ENCODE measurements at regions not wholly inside any gene's neighbourhood (a gene's known extent, or its start where the extent isn't known, plus 50 kb on each side); places are given as distances from the start of the nearest gene placed in this dataset.

DNA sequence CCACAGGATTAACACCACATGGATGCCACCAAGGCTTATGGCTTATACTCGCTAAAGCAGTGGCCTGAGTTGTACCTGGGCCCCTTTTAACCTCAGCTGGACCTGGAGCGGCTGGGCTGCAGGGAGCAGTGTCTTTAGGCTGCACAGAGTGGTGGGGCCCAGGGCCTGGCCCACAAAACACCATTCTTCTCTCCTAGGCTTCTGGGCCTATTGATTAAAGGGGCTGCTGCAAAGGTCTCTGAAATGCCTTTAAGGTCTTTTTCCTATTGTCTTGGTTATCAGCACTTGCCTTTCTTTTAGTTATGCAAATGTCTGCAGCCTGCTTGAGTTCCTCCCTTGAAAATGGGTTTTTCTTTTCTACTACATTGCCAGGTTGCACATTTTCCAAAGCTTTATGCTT, 973.9 kb upstream of the PRR20A start:
- Histone ChIP-seq H4K20me1 (replicated peaks in 1 of 2; ENCODE audit: control insufficient read depth in 1 of 2, insufficient read depth in 2 of 2, low read length in 2 of 2) (no peaks in the 10 kb centered on the region), H3K4ac (replicated peaks; ENCODE audit: insufficient read length, low read depth, low read length) (no peak overlapping the region), H3K79me1 (ENCODE audit: low read depth, low read length) (no peaks in the 10 kb centered on the region), H3K18ac (ENCODE audit: extremely low read depth, low read length) (peak overlapping the region; percentile 86), H2BK120ac (replicated peaks; ENCODE audit: low read depth, low read length) (peak overlapping the region; percentile 58), H3K4me3 (ENCODE audit: extremely low read depth in 1 of 4, insufficient read depth in 2 of 4, low read depth in 3 of 4, low read length in 4 of 4) (0 out of 8 replicates have a peak overlapping the region, but pooled peaks of 1 of the 4 experiments have one; percentile 8), H4K8ac (ENCODE audit: extremely low read depth, insufficient read depth, low read length) (no peak overlapping the region; the same call in 1 of the 2 replicates), H3K27ac (ENCODE audit: low read depth, low read length) (no peak overlapping the region), H4K91ac (replicated peaks; ENCODE audit: insufficient read length, low read length) (peak overlapping the region; percentile 89), H4K5ac (ENCODE audit: insufficient read length, low read depth, low read length) (no peak overlapping the region), H2AFZ (ENCODE audit: low read length) (no peak overlapping the region), H2BK5ac (ENCODE audit: low read depth, low read length) (peak overlapping the region; percentile 93; the same call in 1 of the 2 replicates), H3K9me3 (ENCODE audit: insufficient read depth in 2 of 2, low read depth in 1 of 2, low read length in 1 of 2) (no peaks in the 10 kb centered on the region; a peak in 1 of 4 replicates), H3K23me2 (ENCODE audit: low read depth, low read length) (no peaks in the 10 kb centered on the region), H2BK15ac (ENCODE audit: low read length) (no peak overlapping the region), H3K4me2 (ENCODE audit: insufficient read depth in 1 of 2, low read depth in 2 of 2, low read length in 2 of 2) (peak overlapping the region in 1 of 2 experiments; percentile 22; a peak in 2 of 4 replicates), H3K79me2 (ENCODE audit: control insufficient read depth in 1 of 2, insufficient read depth in 2 of 2, low read length in 2 of 2) (no peaks in the 10 kb centered on the region), H2BK20ac (ENCODE audit: low read length) (peak overlapping the region; percentile 89; the same call in 1 of the 2 replicates), H3K4me1 (replicated peaks in 1 of 4; ENCODE audit: control insufficient read depth in 3 of 4, insufficient read depth in 4 of 4, low read length in 3 of 4) (peaks cover 0 to 8% (median 3%) of the 10 kb centered on the region in 4 experiments; a peak in 3 of 7 replicates), H3K23ac (ENCODE audit: insufficient read length) (no peak overlapping the region), H2BK12ac (ENCODE audit: low read depth, low read length) (peak overlapping the region; percentile 71; the same call in 1 of the 2 replicates), H2AK5ac (ENCODE audit: low read depth, low read length) (peak overlapping the region; percentile 76; the same call in 1 of the 2 replicates), H3K27me3 (replicated peaks in 1 of 4; ENCODE audit: control insufficient read depth in 3 of 4, extremely low read depth in 1 of 4, insufficient read depth in 3 of 4, low read length in 3 of 4) (no peaks in the 10 kb centered on the region), H3K9ac (replicated peaks in 1 of 4; ENCODE audit: extremely low read depth in 1 of 4, low read depth in 3 of 4, low read length in 3 of 4) (no peak overlapping the region), H3K36me3 (ENCODE audit: control insufficient read depth in 2 of 4, insufficient read depth in 4 of 4, low read length in 3 of 4) (peaks cover 0 to 4% (median 0%) of the 10 kb centered on the region in 4 experiments; a peak in 1 of 8 replicates), H3K14ac (ENCODE audit: insufficient read length) (no peak overlapping the region), H3K56ac (replicated peaks; ENCODE audit: insufficient read length, low read depth, low read length) (no peak overlapping the region)
- POLR2A ChIA-PET (ENCODE audit: partially characterized antibody): interaction anchor here (0.8 kb wide), 1 partner anchor 599 kb away, joined by 3 read pairs; no protein-coding TSS in a partner anchor
- CTCF ChIA-PET (ENCODE audit: partially characterized antibody): interaction anchor here (0.6 kb wide), 1 partner anchor 324 kb away, joined by 3 read pairs; no protein-coding TSS in a partner anchor
- peak; percentile 68 for FAIRE-seq
- 64% methylated on average over 2 of the region's 2 CpGs; no CpG with 5 or more reads in 1 of the 2 experiments for WGBS, 2 experiments (ENCODE audit: extremely low coverage in 1 of 2, insufficient coverage in 1 of 2, insufficient read length in 1 of 2, insufficient replicate concordance in 2 of 2, low coverage in 1 of 2, low lambda C conversion rate in 2 of 2, missing lambda C conversion rate in 1 of 2)
- peak; percentile 29 to 53 for DNase-seq (ENCODE audit: low read depth in 1 of 2, low spot score in 2 of 2)
- TF ChIP-seq EZH2 (IDR thresholded peaks at IDR 0.05; ENCODE audit: low read depth, low read length, severe bottlenecking): no peak
- TF ChIP-seq, protein P1, sequence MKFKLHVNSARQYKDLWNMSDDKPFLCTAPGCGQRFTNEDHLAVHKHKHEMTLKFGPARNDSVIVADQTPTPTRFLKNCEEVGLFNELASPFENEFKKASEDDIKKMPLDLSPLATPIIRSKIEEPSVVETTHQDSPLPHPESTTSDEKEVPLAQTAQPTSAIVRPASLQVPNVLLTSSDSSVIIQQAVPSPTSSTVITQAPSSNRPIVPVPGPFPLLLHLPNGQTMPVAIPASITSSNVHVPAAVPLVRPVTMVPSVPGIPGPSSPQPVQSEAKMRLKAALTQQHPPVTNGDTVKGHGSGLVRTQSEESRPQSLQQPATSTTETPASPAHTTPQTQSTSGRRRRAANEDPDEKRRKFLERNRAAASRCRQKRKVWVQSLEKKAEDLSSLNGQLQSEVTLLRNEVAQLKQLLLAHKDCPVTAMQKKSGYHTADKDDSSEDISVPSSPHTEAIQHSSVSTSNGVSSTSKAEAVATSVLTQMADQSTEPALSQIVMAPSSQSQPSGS (IDR thresholded peaks at IDR 0.05; ENCODE audit: low read length): 0 out of 2 replicates have a peak, but pooled peaks have one; percentile 65
- no peak for TF ChIP-seq SRF (IDR thresholded peaks at IDR 0.05; ENCODE audit: low read depth, low read length)
- no peak for TF ChIP-seq SIN3A (conservative IDR thresholded peaks at IDR 0.05 in 1 of 2, IDR thresholded peaks at IDR 0.05 in 1 of 2; ENCODE audit: low read depth in 1 of 2, low read length in 2 of 2)
- TF ChIP-seq BCL11A (IDR thresholded peaks at IDR 0.05; ENCODE audit: low read depth in 2 of 2, low read length in 2 of 2): no peak
- TF ChIP-seq RXRA (IDR thresholded peaks at IDR 0.05; ENCODE audit: insufficient read depth, low read depth, low read length): no peak
- no peak for TF ChIP-seq BACH1 (IDR thresholded peaks at IDR 0.05; ENCODE audit: low read length)
- TF ChIP-seq GTF2F1 (IDR thresholded peaks at IDR 0.05; ENCODE audit: borderline replicate concordance, low read depth, low read length): no peak
- TF ChIP-seq SP4 (IDR thresholded peaks at IDR 0.05; ENCODE audit: low read length): no peak

Measured in H1 (cell line).